IPS-NIHi7 (cell line): ENCODE measurements at regions not wholly inside any gene's neighbourhood (a gene's known extent, or its start where the extent isn't known, plus 50 kb on each side); places are given as distances from the start of the nearest gene placed in this dataset.
A peak's percentile ranks its signal among the peaks of the same experiment; 100 is the strongest.
"Not testable (repeated sequence)": the region's sequence is repeated elsewhere in the genome, so short reads cannot be mapped to it uniquely, and the experiment has no call there.

Experiments
- DNase-seq: peaks from one replicate; pipeline ENCODE4 v3.0.0; 2012; ENCODE audit warnings: mixed read lengths; ENCODE audit errors: extremely low spot score

DNA sequence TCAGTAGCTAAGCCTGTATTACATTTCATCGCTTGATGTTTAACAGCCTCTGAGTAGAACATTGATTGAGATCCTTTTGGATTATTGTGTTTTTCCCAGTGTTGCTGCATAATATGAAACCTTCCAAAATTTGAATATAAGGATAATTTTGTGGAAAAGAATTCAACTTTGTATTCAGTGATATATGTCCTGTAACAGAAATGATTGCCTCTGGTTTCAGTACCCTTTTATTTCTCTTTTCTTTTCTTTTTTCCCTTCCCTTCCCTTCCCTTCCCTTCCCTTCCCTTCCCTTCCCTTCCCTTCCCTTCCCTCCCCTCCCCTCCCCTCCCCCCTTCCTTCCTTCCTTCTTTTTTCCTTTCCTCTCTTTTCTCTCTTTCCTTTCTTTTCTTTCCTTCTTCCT lies 74.6 kb downstream of the UTRN start:
- no peak for DNase-seq

DNA sequence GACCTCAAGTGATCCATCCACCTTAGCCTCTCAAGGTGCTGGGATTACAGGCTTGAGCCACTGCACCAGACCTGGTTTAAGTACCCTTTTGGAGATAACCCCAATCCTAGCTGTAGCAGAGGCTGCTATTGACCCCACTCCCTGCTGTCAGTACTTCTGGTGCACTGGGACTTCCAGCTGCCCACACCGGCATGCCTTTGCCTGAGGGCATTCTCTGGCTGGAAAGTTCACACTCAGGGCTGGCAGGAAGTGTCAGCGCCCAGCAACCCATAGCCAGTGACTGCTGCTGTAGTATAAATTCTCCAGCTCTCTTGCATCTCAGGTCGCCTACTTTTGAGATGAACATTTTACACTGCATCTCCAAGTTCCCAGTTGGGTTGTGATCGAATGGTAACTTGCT lies 75.3 kb downstream of the UTRN start:
- peak; percentile 30 for DNase-seq

DNA sequence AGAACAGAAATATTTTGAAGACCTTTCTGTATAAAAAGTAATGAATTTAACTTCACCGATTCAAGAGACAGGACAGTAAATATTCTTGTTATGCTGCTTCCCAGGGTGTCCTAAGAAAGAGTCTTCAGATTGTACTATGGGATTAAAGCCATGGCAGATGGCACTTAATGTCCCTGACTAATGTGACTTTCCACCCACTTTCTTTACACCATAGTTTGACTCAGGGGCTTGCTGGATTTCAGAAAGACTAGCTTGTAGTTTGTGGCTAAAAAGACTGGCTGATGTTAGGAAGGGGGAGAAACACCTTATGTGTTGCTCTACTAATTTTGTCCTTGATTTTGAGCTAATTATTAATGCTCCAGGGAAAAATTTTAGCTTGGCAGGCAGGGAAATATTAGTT lies 75.9 kb downstream of the UTRN start:
- DNase-seq: no peak

GRCh38 chr6:144362042-144363018 lies 77.2 kb downstream of the UTRN start:
- no peak for DNase-seq

- DNase-seq: no peak
Measured at GRCh38 chr6:144364208-144364720, 79.1 kb downstream of the UTRN start.

- no peak for DNase-seq
Measured at GRCh38 chr6:144364782-144365181, 79.6 kb downstream of the UTRN start.

DNA sequence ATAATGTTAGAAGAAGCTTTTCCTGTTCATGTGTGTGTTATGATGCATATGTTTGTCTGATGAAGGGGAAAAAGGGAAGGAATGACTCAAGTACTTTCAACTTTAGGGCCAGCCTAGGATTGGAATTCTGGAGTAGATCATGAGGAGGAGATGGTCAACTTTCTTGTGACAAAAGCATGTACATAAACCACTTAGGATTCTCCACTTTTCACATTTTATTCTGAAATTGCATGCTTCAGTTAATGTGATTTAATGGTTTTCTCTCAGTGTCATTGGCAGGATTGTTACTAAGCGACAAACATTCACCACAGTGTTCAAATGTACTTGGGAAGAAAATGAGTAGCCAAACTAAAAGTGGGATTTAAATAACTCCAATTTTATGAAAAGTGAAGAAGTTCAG lies 80.1 kb downstream of the UTRN start:
- DNase-seq: no peak

GRCh38 chr6:144369696-144370095 lies 84.6 kb downstream of the UTRN start:
- not testable (repeated sequence) for DNase-seq

DNA sequence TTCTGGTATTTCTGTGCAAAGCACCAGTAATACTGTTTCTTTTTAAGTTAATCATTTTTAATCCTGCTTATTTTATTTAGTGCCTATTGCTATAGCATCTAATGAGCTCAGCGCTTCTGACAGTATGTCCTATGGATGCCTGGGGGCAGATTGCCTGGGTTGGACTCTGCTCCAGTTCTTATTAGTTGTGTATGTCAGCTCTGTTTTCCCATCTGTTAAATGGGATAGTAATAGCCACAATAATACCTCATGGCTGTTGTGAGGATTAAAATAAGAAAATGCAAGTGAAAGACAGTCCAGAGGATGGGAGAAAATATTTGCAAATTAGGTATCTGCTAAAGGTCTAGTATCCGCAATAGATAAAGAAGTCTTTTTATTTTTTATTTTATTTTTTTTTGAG lies 87.0 kb downstream of the UTRN start:
- no peak for DNase-seq

- no peak for DNase-seq
Measured at GRCh38 chr6:144372611-144373594, 87.8 kb downstream of the UTRN start.

- DNase-seq: not testable (repeated sequence)
Measured at GRCh38 chr6:144374525-144374924, 89.4 kb downstream of the UTRN start.

- DNase-seq: no peak
Measured at GRCh38 chr6:144377586-144378210, 92.6 kb downstream of the UTRN start.

DNA sequence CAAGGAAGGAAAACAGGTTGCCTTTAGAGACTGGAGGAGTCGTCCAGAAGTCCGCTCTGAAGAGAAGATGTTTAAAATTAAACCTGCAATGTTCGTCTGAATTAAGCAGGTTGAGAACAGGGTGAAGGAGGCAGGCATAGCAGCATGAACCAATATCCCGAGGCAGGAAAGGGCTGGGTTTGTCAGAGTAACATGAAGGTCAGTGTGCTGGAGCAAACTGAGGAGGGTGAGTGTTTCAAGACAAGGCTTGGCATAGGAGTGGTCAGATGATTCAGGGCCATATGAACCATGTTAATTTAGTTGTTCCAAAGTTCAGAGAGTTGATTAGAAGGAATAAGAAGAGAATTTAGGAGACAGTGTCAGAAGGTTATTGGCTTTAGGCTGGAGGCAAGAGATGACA lies 93.3 kb downstream of the UTRN start:
- DNase-seq: no peak

- DNase-seq: no peak
Measured at GRCh38 chr6:144379356-144379755, 94.2 kb downstream of the UTRN start.

GRCh38 chr6:144381499-144381898 lies 96.4 kb downstream of the UTRN start:
- DNase-seq: not testable (repeated sequence)

GRCh38 chr6:144383336-144383735 lies 98.2 kb downstream of the UTRN start:
- no peak for DNase-seq

DNA sequence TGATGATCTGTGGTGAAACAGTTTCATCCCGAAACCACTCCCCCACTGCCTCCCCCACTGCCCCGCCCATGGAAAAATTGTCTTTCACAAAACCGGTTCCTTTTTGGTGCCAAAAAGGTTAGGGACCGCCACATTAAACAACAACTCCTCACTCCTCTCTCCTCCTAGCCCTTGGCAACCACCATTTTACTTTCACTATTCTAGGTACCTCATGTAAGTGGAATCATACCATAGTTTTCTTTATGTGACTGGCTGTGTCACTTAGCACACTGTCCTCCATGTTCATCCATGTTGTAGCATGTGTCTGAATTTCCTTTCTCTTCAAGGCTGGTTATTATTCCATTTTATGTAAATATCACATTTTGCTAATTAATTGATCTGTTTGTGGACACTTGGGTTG lies 99.3 kb downstream of the UTRN start:
- DNase-seq: no peak

DNA sequence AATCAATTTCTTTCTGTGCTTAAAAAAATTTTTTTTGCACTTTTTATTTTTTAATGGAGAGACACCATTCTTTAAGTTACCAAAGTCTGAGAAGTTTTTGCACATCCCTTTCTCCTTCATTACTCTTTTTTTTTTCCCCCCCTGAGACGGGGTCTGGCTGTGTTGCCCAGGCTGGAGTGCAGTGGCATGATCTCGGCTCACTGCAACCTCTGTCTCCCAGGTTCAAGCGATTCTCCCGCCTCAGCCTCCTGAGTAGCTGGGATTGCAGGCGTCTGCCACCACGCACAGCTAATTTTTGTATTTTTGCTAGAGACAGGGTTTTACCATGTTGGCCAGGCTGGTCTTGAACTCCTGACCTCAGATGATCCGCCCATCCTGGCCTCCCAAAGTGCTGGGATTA lies 104.3 kb downstream of the UTRN start:
- DNase-seq: not testable (repeated sequence)

DNA sequence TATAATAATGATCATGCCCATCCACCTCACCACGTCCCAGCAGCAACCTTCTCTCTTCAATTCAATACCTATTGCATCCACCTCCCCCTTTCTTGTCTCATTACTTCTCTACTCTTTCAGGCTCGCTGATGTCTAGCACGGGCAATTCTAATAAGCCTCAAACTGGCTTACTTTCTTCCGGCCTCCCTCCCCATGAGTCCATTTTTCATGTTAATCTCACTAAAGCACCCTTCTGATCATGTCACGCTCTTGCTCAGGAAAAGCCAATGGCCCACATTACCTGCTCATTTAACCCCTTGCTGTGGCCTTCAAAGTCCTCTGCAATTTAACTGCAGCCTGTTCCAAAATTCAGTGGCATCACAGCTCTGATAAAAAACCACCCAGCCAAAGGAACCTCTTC lies 105.1 kb downstream of the UTRN start:
- DNase-seq: no peak

- DNase-seq: no peak
Measured at GRCh38 chr6:144390886-144391285, 105.8 kb downstream of the UTRN start.

- DNase-seq: no peak
Measured at GRCh38 chr6:144392536-144392935, 107.4 kb downstream of the UTRN start.

- DNase-seq: no peak
Measured at GRCh38 chr6:144394210-144394609, 109.1 kb downstream of the UTRN start.
